HG03520 (cell line): ENCODE measurements at regions not wholly inside any gene's neighbourhood (a gene's known extent, or its start where the extent isn't known, plus 50 kb on each side); places are given as distances from the start of the nearest gene placed in this dataset.
"Not testable (repeated sequence)": the region's sequence is repeated elsewhere in the genome, so short reads cannot be mapped to it uniquely, and the experiment has no call there.

ENCODE experiments used
- ATAC-seq: cut with Tn5 transposase; IDR thresholded peaks from one replicate; pipeline ENCODE4 v1.9.1; 2021; ENCODE audit warnings: mild to moderate bottlenecking, moderate library complexity; ENCODE audit not compliant: unreplicated experiment

DNA sequence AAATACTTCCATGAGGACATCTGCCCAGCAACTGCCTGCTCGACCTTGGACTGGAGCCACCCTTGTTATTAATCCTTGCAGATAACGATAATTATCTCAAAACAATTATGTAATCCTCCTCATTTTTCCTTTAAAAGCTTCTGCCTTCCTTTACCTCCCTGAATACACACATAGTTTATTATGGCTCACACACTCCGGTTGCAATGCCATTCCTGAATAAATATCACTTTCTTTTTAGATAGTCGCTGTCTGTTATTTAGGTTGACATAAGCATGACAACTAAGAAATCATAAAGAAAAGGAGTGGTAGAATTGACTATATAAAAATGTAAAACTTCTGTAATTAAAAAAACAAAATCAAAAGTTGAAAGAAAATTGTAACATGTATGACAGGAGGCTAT is 64.8 kb downstream of the B4GALT7 start:
- ATAC-seq, result not testable (repeated sequence)

DNA sequence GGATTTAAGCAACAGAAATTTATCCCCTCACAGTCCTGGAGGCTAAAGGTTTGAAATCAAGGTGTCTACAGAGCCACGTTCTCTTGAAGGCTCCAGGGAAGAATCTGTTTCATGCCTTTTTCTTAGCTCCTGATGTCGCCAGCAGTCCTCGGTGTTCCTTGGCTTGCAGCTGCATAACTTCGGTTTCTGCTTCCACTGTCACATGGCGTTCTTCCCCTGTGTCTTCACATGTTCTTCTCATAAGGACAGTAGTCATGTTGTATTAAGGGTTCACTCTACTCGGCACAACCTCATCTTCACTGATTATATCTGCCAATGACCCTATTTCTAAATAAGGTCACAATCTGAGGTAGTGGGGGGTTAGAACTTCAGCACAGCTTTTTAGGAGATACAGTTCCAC is 65.2 kb downstream of the B4GALT7 start:
- ATAC-seq, result not testable (repeated sequence)

DNA sequence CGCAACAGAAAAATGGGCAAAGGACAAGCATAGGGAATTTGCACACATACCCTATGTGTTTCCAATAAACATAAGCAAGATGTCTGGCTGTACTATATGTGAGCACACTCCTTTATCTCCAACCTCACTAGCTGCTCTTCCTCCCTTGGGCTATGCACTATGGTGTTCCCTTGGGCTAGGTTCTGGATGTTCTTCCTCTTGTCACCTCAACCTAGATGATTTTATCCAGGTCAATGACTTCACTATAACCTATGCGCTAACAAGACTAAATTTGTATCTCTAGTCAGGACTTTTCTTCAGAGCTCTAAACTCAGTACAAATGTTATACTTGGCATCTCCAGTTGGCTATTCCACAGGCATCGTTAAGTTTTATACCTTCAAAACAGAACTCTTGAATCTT is 66.0 kb downstream of the B4GALT7 start:
- ATAC-seq, result not testable (repeated sequence)

DNA sequence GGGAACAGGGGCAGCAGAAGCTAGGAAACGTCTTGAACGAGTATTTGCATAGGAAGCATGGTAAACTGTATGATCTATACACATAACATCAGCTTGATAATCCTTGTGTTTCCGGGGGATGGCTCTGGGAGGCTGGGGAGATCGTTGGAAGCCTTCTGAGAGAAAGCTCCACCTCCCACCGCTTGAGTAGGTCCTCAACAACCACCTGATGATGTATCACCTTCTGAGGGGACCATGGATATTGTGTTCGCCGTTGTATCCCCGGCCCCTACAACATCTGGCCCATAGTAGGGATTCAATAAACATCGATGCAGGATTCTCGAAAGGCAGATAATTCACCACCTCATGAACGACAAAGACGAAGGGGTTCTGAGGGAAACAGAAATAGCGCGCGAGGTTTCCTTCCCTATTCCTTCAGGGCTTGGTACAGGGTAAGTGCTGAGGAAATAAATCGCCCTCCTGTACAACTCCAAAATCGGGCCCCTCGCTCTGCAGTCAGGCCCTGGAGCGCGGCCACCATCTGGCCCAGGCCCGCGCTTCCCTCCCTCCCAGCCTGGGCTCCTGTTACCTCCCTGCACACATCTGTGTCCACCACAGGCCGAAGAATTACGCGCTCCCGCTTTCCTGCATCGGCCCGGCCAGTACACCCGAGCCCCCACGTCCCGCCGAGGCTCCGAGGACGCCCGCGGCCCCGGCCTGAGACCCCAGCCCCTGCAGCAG is 71.3 kb downstream of the B4GALT7 start:
- peak; percentile 25 for ATAC-seq

DNA sequence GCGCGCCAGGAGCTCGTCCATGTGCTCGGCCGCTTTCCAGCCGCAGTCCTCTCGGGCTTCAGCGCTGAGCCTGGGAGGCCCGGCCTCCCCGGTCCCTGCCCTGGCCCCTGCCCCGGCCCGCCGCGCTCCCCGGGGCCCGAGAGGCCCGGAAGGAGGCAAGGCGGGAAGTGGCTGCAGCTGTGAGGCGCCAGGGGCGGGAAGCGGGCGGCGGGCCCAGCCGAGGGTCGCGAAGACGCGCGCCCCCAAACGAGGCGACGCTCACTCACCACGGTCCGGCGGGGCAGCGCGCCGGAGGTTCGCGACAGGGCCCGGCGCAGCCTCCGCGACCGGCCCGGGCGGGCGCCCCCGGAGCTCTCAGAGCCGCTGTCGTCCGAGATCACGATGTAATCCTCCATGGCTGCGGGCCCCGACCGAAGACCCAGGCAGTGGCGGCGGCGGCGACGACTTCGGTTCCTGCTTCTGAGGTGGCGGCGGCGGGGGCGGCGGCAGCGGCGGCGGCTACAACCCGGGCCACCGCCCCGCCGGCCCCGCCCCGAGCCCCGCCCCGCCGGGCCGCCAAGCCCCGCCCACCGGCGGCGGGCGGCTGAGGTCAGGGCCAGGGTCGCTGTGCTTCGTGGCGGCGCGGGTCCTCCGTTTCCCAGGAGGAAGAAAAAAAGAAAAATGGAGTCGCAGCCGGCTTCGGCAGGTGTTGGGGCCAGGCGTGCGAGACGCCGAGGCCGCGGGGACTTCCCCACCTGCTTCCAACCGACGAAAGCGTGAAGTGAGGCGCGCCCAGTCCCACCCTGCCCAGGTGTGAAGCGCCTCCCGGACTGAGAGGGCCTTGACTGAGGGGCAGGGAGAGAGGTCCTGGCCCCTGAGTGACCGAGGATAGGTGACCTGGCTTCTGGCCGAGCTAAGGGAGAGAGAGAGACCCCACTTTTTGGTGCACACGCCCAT is 72.1 kb downstream of the B4GALT7 start:
- peak; percentile 56 for ATAC-seq
